T-cell (primary cell): ENCODE measurements at regions not wholly inside any gene's neighbourhood (a gene's known extent, or its start where the extent isn't known, plus 50 kb on each side); places are given as distances from the start of the nearest gene placed in this dataset.

Source experiments
- ATAC-seq, 4 experiments: fragments of 200-7000 bp in 3 of 4; fragments of 150-1000 bp in 1 of 4; cut with Tn5 transposase; replicated peaks in 1 of 4; 1 replicate in 3 of 4; 2 replicates in 1 of 4; pipeline ENCODE4 v1.10.0; 2021; ENCODE audit warnings: moderate library complexity in 3 of 4, mild to moderate bottlenecking in 2 of 4, moderate number of reproducible peaks in 1 of 4
- CTCF ChIA-PET, 2 donors: fragments of 300-600 bp; sonication (Branson Sonifier 250); formaldehyde crosslinking; loops; one replicate each; lab custom pipeline; 2022; ENCODE audit warnings: antibody characterized with exemption in 2 of 2; lab: Charles Lee
- POLR2A ChIA-PET, 2 donors: fragments of 300-600 bp; sonication (Branson Sonifier 250); formaldehyde crosslinking; loops; one replicate each; lab custom pipeline; 2022; ENCODE audit warnings: antibody characterized with exemption in 2 of 2; lab: Charles Lee
- DNase-seq, 35 experiments: peaks; one replicate each; pipeline versions ENCODE4 v3.0.0 to v3.0.0-alpha.2; 2013 to 2023
- H3K27ac ChIP-seq: one replicate; pipeline ENCODE4 v1.5.1; 2013; ENCODE audit warnings: low read length
- H3K27me3 ChIP-seq, 2 experiments: replicated peaks in 1 of 2; 1 replicate in 1 of 2; 2 replicates in 1 of 2; pipeline versions ENCODE4 v1.6.1 to v1.7.0; 2013; ENCODE audit warnings: low read length in 1 of 2, mixed read lengths in 1 of 2; ENCODE audit not compliant: control insufficient read depth in 2 of 2, insufficient read depth in 2 of 2; ENCODE audit errors: extremely low read depth in 1 of 2
- H3K36me3 ChIP-seq, 2 donors: 1 replicate in 1 of 2; 2 replicates in 1 of 2; pipeline versions ENCODE4 v1.6.1 to v1.7.0; 2013; ENCODE audit warnings: low read length in 1 of 2; ENCODE audit not compliant: control insufficient read depth in 2 of 2, insufficient read depth in 1 of 2; ENCODE audit errors: extremely low read depth in 1 of 2
- H3K4me1 ChIP-seq, 2 experiments: 1 replicate in 1 of 2; 2 replicates in 1 of 2; pipeline versions ENCODE4 v1.6.1 to v1.7.0; 2013; ENCODE audit warnings: low read length in 2 of 2, mixed read lengths in 1 of 2; ENCODE audit not compliant: insufficient read depth in 2 of 2, control insufficient read depth in 1 of 2; ENCODE audit errors: extremely low read depth in 1 of 2
- H3K4me3 ChIP-seq, 2 donors: 1 replicate in 1 of 2; 2 replicates in 1 of 2; pipeline versions ENCODE4 v1.5.1 to v1.7.0; 2013; ENCODE audit warnings: mild to moderate bottlenecking in 2 of 2, low read length in 1 of 2, moderate library complexity in 1 of 2; ENCODE audit not compliant: control insufficient read depth in 1 of 2; ENCODE audit errors: extremely low read depth in 1 of 2
- H3K9me3 ChIP-seq: 2 replicates; pipeline ENCODE4 v1.7.0; 2013
- H3K27ac Mint-ChIP-seq, 2 donors: one replicate each; pipeline ENCODE4 v1.8.0; 2020 to 2021; ENCODE audit warnings: mild to moderate bottlenecking in 2 of 2, mixed read lengths in 2 of 2
- H3K27me3 Mint-ChIP-seq, 2 donors: one replicate each; pipeline ENCODE4 v1.8.0; 2021 to 2022; ENCODE audit warnings: mixed read lengths in 2 of 2
- H3K36me3 Mint-ChIP-seq: one replicate; pipeline ENCODE4 v1.8.0; 2021; ENCODE audit warnings: mixed read lengths
- H3K4me1 Mint-ChIP-seq, 3 donors: one replicate each; pipeline ENCODE4 v1.8.0; 2020 to 2022; ENCODE audit warnings: mixed read lengths in 3 of 3, mild to moderate bottlenecking in 1 of 3
- H3K4me3 Mint-ChIP-seq, 3 donors: one replicate each; pipeline ENCODE4 v1.8.0; 2020 to 2022; ENCODE audit warnings: mild to moderate bottlenecking in 3 of 3, mixed read lengths in 3 of 3, moderate library complexity in 3 of 3
- H3K9me3 Mint-ChIP-seq, 3 donors: one replicate each; pipeline ENCODE4 v1.8.0; 2020 to 2022; ENCODE audit warnings: mixed read lengths in 3 of 3
- WGBS: methylation state at CpG from one replicate; pipeline ENCODE4 v1.1.5; 2013; ENCODE audit warnings: missing lambda C conversion rate; ENCODE audit not compliant: insufficient coverage; 5-methylcytosine and 5-hydroxymethylcytosine counted together

DNA sequence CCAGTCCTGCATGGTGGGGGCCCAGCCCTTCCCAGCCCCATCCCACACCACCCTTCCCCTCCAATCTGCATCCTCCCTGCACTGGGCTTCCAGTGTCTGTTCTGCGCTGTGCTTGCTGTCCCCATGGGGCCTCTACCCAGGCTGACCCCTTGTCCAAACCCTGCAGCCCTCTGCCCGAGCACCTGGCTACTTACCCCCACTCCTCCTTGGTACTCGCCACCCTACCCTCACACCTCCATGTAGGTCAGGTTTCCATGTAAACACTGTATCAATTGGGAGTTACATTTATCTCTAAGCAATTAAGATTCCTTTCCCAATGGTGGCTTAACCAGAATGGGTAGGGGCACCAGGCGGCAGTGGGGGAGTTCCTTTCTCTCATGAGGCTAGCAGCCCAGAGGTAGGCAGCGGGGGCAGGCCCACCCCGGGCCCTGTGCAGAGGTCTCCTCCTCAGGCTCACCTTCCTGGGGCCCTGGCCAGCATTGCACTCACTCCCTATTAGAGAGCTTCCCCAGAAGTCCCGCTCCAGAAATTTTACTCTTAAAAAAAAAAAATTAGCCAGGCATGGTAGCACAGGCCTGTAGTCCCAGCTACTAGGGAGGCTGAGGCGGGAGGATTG lies 76.6 kb upstream of the CCND2 start:
- WGBS = 84% methylated on average over 5 of the region's 8 CpGs

DNA sequence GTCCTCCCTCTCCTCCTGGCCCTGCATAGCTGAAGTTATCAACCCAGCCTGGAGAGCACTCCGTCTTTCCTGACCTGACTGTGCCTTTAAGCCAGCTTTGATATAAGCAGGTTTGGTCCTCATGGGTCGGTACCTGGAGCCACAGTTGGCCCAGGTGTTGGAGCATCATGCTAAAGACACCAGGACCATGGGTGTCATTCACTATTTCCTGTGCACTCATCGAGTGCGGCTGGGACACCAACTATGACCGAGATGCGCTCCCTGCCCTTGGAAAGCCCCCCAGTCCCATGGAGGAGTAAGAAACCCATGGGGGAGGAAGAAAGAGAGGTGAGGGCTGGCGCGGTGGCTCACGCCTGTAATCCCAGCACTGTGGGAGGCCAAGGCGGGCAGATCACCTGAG lies 78.9 kb upstream of the CCND2 start:
- Histone ChIP-seq H3K27me3 (no peaks in the 10 kb centered on the region), H3K9me3 (no peaks in the 10 kb centered on the region), H3K4me3 (no peak overlapping the region), H3K36me3 (no peaks in the 10 kb centered on the region), H3K27ac (no peak overlapping the region), H3K4me1 (no peaks in the 10 kb centered on the region)
- Mint-ChIP-seq H3K4me3 (no peak overlapping the region), H3K4me1 (peaks cover 0 to 3% (median 0%) of the 10 kb centered on the region in 3 donors), H3K27me3 (no peaks in the 10 kb centered on the region), H3K9me3 (no peaks in the 10 kb centered on the region), H3K27ac (no peak overlapping the region), H3K36me3 (no peaks in the 10 kb centered on the region)
- DNase-seq (no peak), ATAC-seq (no peak)
- CTCF ChIA-PET = no interaction called here
- 90% methylated on average over 5 of the region's 10 CpGs for WGBS
- POLR2A ChIA-PET = no interaction called here

More for the DNA sequence above, 76.6 kb upstream of the CCND2 start:
- H3K27ac Mint-ChIP-seq = no peak overlapping the region
- POLR2A ChIA-PET = no interaction called here
- Histone ChIP-seq H3K27ac (no peak overlapping the region), H3K36me3 (no peaks in the 10 kb centered on the region), H3K4me3 (no peak overlapping the region), H3K4me1 (no peaks in the 10 kb centered on the region), H3K27me3 (no peaks in the 10 kb centered on the region), H3K9me3 (no peaks in the 10 kb centered on the region)
- ATAC-seq (no peak), DNase-seq (no peak)
- no peaks in the 10 kb centered on the region for H3K36me3 Mint-ChIP-seq
- CTCF ChIA-PET = no interaction called here
- peaks cover 0 to 1% of the 10 kb centered on the region in 2 donors for H3K27me3 Mint-ChIP-seq
- no peaks in the 10 kb centered on the region for H3K9me3 Mint-ChIP-seq
- H3K4me1 Mint-ChIP-seq = peaks cover 0 to 5% (median 3%) of the 10 kb centered on the region in 3 donors
- H3K4me3 Mint-ChIP-seq = no peak overlapping the region

DNA sequence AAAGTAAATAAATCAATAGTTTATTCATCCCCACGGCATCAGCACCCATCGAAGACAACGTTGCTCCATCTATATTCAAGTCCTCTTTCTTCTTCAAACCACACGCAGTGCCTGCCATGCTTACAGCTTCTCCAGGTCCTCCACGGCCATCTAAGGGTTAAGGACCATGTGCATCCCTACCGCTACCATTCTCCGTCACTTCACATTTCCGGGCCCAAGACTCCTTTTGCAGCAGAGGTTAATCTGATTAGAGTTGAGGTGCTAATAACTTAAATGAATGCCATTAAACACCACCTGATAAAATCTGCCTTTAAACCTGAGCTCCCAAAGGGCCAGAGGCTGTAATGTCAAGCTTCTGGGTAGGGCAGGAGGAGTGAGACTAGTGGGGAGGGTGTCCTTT lies 79.7 kb upstream of the CCND2 start:
- Histone ChIP-seq H3K9me3 (no peaks in the 10 kb centered on the region), H3K27ac (no peak overlapping the region), H3K27me3 (no peaks in the 10 kb centered on the region), H3K4me1 (no peaks in the 10 kb centered on the region), H3K4me3 (no peak overlapping the region), H3K36me3 (no peaks in the 10 kb centered on the region)
- ChIA-PET CTCF (no interaction called here), POLR2A (no interaction called here)
- ATAC-seq (no peak), DNase-seq (no peak)
- WGBS = 80% methylated on average over 5 of the region's 8 CpGs
- H3K27ac Mint-ChIP-seq = no peak overlapping the region
- H3K4me1 Mint-ChIP-seq = peaks cover 0 to 3% (median 0%) of the 10 kb centered on the region in 3 donors
- H3K4me3 Mint-ChIP-seq = no peak overlapping the region
- H3K9me3 Mint-ChIP-seq = no peaks in the 10 kb centered on the region
- no peaks in the 10 kb centered on the region for H3K36me3 Mint-ChIP-seq
- no peaks in the 10 kb centered on the region for H3K27me3 Mint-ChIP-seq

DNA sequence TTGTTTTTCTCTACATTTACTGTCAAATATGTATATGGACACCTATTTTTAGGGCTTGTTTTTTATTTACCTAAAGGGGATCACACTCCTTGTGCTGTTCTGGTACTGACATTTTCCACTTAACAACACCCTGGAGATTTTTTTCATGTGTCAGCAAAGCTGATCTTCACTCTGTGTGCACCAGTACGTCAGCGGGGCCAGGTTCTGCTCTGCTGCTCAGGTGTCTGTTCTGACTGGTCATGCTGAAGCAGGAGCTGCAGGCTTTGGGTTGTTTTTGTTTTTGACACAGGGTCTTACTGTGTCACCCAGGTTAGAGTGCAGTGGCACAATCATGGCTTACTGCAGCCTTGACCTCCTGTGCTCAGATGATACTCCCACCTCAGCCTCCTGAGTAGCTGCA lies 81.9 kb upstream of the CCND2 start:
- H3K4me1 ChIP-seq = no peaks in the 10 kb centered on the region
- ChIA-PET CTCF (interaction anchor here in 1 of 2 donors (0.6 to 0.9 kb wide), 2 partner anchors 28 to 30 kb away, joined by 3 read pairs; no protein-coding TSS in a partner anchor), POLR2A (no interaction called here)

DNA sequence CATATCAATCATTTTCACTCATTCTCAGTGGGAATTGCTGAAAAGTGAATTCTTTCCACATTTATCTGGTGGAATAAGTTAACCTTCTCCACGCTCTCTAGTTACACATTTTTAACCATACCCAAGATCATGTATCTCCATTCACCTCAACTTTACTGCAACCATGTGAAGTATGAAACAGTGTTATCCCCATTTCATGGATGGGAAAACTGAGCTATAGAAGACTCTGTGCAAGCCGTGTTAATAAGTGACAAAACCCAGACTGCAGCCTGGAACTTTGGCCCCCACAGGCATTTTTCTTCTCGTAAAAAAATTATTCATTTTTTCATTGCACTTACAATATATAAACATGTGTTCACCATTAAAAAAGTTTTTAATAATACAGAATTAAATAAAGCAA lies 82.4 kb upstream of the CCND2 start:
- Histone ChIP-seq H3K4me3 (no peak overlapping the region), H3K4me1 (no peaks in the 10 kb centered on the region), H3K27ac (no peak overlapping the region), H3K9me3 (no peaks in the 10 kb centered on the region), H3K36me3 (no peaks in the 10 kb centered on the region), H3K27me3 (no peaks in the 10 kb centered on the region)
- Mint-ChIP-seq H3K4me3 (no peak overlapping the region), H3K27me3 (no peaks in the 10 kb centered on the region), H3K4me1 (no peaks in the 10 kb centered on the region), H3K36me3 (no peaks in the 10 kb centered on the region), H3K9me3 (no peaks in the 10 kb centered on the region), H3K27ac (no peak overlapping the region)
- POLR2A ChIA-PET = no interaction called here
- ATAC-seq = no peak
- no CpG with 5 or more reads among the region's 3 CpGs for WGBS
- DNase-seq = no peak
- CTCF ChIA-PET = interaction anchor here in 1 of 2 donors (0.9 kb wide), 1 partner anchor 29 kb away, joined by 3 read pairs; no protein-coding TSS in a partner anchor

More for the DNA sequence above, 81.9 kb upstream of the CCND2 start:
- Histone ChIP-seq H3K27ac (no peak overlapping the region), H3K27me3 (no peaks in the 10 kb centered on the region), H3K36me3 (no peaks in the 10 kb centered on the region), H3K9me3 (no peaks in the 10 kb centered on the region), H3K4me3 (no peak overlapping the region)
- H3K9me3 Mint-ChIP-seq = no peaks in the 10 kb centered on the region
- H3K4me1 Mint-ChIP-seq = no peaks in the 10 kb centered on the region
- H3K4me3 Mint-ChIP-seq = no peak overlapping the region
- DNase-seq (no peak), ATAC-seq (no peak)
- H3K27ac Mint-ChIP-seq = no peak overlapping the region
- whole genome bisulfite sequencing = no CpG with 5 or more reads among the region's 2 CpGs
- no peaks in the 10 kb centered on the region for H3K36me3 Mint-ChIP-seq
- H3K27me3 Mint-ChIP-seq = no peaks in the 10 kb centered on the region

DNA sequence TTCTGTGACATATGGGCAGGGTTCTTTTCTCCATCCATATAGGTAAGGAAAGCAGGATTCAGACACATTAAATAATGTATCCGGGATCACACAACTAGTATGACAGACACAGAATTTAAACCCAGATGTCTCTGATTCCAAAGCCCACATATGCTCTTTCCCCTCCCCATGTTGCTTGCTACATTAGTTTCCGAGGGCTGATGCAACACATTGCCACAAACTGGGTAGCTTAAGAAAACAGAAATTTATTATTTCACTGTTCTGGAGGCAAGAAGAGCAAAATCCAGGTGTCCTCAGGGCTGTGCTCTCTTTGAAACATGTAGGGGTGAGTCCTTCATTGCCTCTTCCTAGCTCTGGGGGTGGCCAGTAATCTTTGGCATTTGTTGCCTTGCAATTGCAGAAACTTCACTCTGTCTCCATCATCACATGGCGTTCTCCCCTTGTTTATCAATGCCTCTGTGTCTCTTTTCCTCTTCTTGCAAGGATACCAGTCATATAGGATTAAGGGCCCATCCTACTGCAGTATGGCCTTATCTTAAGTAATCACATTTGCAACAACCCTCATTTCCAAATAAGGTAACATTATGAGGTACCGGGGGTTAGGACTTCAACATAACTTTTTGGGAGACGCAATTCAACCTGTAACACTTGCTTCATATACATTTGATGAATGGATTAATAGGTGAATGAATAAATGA lies 83.0 kb upstream of the CCND2 start:
- 71% methylated on average over 2 of the region's 5 CpGs for WGBS
- Mint-ChIP-seq H3K27me3 (no peaks in the 10 kb centered on the region), H3K4me1 (no peaks in the 10 kb centered on the region), H3K4me3 (no peak overlapping the region), H3K27ac (no peak overlapping the region), H3K36me3 (no peaks in the 10 kb centered on the region), H3K9me3 (no peaks in the 10 kb centered on the region)
- Histone ChIP-seq H3K27ac (no peak overlapping the region), H3K4me1 (no peaks in the 10 kb centered on the region), H3K36me3 (no peaks in the 10 kb centered on the region), H3K4me3 (no peak overlapping the region), H3K9me3 (no peaks in the 10 kb centered on the region), H3K27me3 (no peaks in the 10 kb centered on the region)
- ChIA-PET POLR2A (no interaction called here), CTCF (interaction anchor here in 1 of 2 donors (0.9 kb wide), 1 partner anchor 30 kb away, joined by 3 read pairs; no protein-coding TSS in a partner anchor)
- DNase-seq = no peak
- ATAC-seq = no peak
